Chondrocyte (in vitro differentiated cells): ENCODE measurements at regions not wholly inside any gene's neighbourhood (a gene's known extent, or its start where the extent isn't known, plus 50 kb on each side); places are given as distances from the start of the nearest gene placed in this dataset.

Experiments
- DNase-seq: peaks from one replicate; pipeline ENCODE4 v3.0.0; 2021; ENCODE audit warnings: mixed read lengths, low spot score
- H3K27ac Mint-ChIP-seq: one replicate; pipeline ENCODE4 v1.8.0; 2021; ENCODE audit warnings: mild to moderate bottlenecking, moderate library complexity, mixed read lengths; ENCODE audit not compliant: unreplicated experiment
- H3K27me3 Mint-ChIP-seq: 2 replicates; pipeline ENCODE4 v1.8.0; 2021; ENCODE audit warnings: low read depth, mixed read lengths
- H3K36me3 Mint-ChIP-seq: 2 replicates; pipeline ENCODE4 v1.8.0; 2021; ENCODE audit warnings: low read depth, mixed read lengths
- H3K4me1 Mint-ChIP-seq: 2 replicates; pipeline ENCODE4 v1.8.0; 2021; ENCODE audit warnings: low read depth, mild to moderate bottlenecking, mixed read lengths
- H3K4me3 Mint-ChIP-seq: one replicate; pipeline ENCODE4 v1.8.0; 2021; ENCODE audit warnings: mild to moderate bottlenecking, moderate library complexity, mixed read lengths; ENCODE audit not compliant: unreplicated experiment
- H3K9me3 Mint-ChIP-seq: 2 replicates; pipeline ENCODE4 v1.8.0; 2021; ENCODE audit warnings: low read depth, mixed read lengths
- TF ChIP-seq, protein P1 (sequence below): fragments of 200-600 bp; sonication (generic); IDR thresholded peaks from 2 replicates; pipeline ENCODE4 v1.5.0; 2021; ENCODE audit warnings: antibody characterized with exemption, mild to moderate bottlenecking, moderate library complexity

GRCh38 chr10:9035355-9035754 lies 980.9 kb downstream of the GATA3 start:
- DNase-seq: no peak
- H3K9me3 Mint-ChIP-seq: peaks cover 12% of the 10 kb centered on the region
- H3K27ac Mint-ChIP-seq: no peak overlapping the region
- no peaks in the 10 kb centered on the region for H3K36me3 Mint-ChIP-seq
- H3K27me3 Mint-ChIP-seq: no peaks in the 10 kb centered on the region
- H3K4me3 Mint-ChIP-seq: no peak overlapping the region
- no peaks in the 10 kb centered on the region for H3K4me1 Mint-ChIP-seq
- TF ChIP-seq, protein P1, sequence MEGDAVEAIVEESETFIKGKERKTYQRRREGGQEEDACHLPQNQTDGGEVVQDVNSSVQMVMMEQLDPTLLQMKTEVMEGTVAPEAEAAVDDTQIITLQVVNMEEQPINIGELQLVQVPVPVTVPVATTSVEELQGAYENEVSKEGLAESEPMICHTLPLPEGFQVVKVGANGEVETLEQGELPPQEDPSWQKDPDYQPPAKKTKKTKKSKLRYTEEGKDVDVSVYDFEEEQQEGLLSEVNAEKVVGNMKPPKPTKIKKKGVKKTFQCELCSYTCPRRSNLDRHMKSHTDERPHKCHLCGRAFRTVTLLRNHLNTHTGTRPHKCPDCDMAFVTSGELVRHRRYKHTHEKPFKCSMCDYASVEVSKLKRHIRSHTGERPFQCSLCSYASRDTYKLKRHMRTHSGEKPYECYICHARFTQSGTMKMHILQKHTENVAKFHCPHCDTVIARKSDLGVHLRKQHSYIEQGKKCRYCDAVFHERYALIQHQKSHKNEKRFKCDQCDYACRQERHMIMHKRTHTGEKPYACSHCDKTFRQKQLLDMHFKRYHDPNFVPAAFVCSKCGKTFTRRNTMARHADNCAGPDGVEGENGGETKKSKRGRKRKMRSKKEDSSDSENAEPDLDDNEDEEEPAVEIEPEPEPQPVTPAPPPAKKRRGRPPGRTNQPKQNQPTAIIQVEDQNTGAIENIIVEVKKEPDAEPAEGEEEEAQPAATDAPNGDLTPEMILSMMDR: no peak

GRCh38 chr10:9036711-9037204 lies 982.3 kb downstream of the GATA3 start:
- H3K27me3 Mint-ChIP-seq: no peaks in the 10 kb centered on the region
- H3K36me3 Mint-ChIP-seq: no peaks in the 10 kb centered on the region
- DNase-seq: no peak
- no peaks in the 10 kb centered on the region for H3K4me1 Mint-ChIP-seq
- H3K27ac Mint-ChIP-seq: no peak overlapping the region
- H3K9me3 Mint-ChIP-seq: peaks cover 12% of the 10 kb centered on the region
- TF ChIP-seq, protein P1: no peak
- H3K4me3 Mint-ChIP-seq: no peak overlapping the region

DNA sequence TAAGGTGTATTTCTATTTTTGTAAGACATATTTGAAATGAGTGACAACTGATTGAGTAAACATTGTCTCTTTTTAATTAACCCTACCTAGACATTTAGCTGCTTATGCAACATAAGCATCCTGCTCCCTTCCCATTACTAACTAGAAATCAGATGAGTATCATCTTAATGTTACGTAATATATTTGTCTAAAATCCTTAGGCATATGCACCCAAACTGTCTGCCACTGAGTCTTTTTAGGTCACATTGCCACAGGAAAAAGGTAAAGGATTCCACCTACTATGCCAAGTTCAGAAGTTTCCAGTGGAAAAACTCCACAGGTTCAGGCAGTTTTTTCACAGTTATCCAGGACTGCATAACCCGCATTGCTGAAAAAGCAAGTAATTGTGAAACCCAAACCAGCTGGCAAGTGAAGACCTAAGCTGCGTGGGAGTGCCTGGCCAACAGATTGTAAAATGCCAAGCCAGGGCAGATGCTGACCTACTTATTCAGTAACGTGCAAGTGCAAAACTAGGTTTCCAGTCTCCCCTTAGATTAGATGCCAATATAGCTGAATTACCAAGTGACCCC lies 983.7 kb downstream of the GATA3 start:
- H3K4me3 Mint-ChIP-seq: no peak overlapping the region
- no peaks in the 10 kb centered on the region for H3K27me3 Mint-ChIP-seq
- no peaks in the 10 kb centered on the region for H3K4me1 Mint-ChIP-seq
- no peak for DNase-seq
- TF ChIP-seq, protein P1: no peak
- H3K36me3 Mint-ChIP-seq: no peaks in the 10 kb centered on the region
- peaks cover 12% of the 10 kb centered on the region for H3K9me3 Mint-ChIP-seq
- no peak overlapping the region for H3K27ac Mint-ChIP-seq

GRCh38 chr10:9043466-9043865 lies 989.0 kb downstream of the GATA3 start:
- DNase-seq: no peak
- Mint-ChIP-seq H3K4me1 (no peaks in the 10 kb centered on the region), H3K36me3 (no peaks in the 10 kb centered on the region), H3K27me3 (no peaks in the 10 kb centered on the region), H3K9me3 (peaks cover 9% of the 10 kb centered on the region), H3K27ac (no peak overlapping the region), H3K4me3 (no peak overlapping the region)
- TF ChIP-seq, protein P1: no peak

DNA sequence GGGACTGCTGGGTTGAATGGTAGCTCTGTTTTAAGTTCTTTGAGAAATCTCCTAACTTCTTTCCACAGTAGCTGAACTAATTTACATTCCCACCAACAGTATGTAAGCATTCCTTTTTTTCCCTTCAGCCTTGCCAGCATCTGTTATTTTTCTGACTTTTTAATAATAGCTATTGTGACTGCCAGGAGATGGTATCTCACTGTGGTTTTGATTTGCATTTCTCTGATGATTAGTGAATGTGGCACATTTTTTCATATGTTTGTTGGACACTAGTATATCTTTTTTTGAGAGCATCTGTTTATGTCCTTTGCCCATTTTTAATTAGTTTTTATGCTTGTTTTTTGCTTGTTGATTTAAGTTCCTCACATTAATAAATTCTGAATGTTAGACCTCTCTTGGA lies 990.8 kb downstream of the GATA3 start:
- Mint-ChIP-seq H3K9me3 (peaks cover 17% of the 10 kb centered on the region), H3K27ac (no peak overlapping the region), H3K4me1 (no peaks in the 10 kb centered on the region), H3K27me3 (no peaks in the 10 kb centered on the region), H3K4me3 (no peak overlapping the region), H3K36me3 (no peaks in the 10 kb centered on the region)
- DNase-seq: no peak
- TF ChIP-seq, protein P1: no peak
